Central memory CD8-positive, alpha-beta T cell (primary cell): ENCODE measurements at regions not wholly inside any gene's neighbourhood (a gene's known extent, or its start where the extent isn't known, plus 50 kb on each side); places are given as distances from the start of the nearest gene placed in this dataset.

ENCODE experiments used
- ATAC-seq: fragments of 150-1000 bp; cut with Tn5 transposase; replicated peaks from 2 replicates; pipeline ENCODE4 v1.10.0; 2022; ENCODE audit warnings: mild to moderate bottlenecking, moderate FRiP score, moderate number of reproducible peaks; ENCODE audit not compliant: poor library complexity, severe bottlenecking; ENCODE audit errors: extremely low read depth
- DNase-seq, 2 donors: peaks; one replicate each; pipeline ENCODE4 v3.0.0; 2021; ENCODE audit warnings: low spot score in 2 of 2
- H3K27ac Mint-ChIP-seq: one replicate; pipeline ENCODE4 v1.8.0; 2022; ENCODE audit warnings: low read depth, mild to moderate bottlenecking, moderate library complexity, mixed read lengths
- H3K27me3 Mint-ChIP-seq: one replicate; pipeline ENCODE4 v1.8.0; 2022; ENCODE audit warnings: mixed read lengths
- H3K36me3 Mint-ChIP-seq: one replicate; pipeline ENCODE4 v1.8.0; 2022; ENCODE audit warnings: mild to moderate bottlenecking, moderate library complexity, mixed read lengths; ENCODE audit not compliant: insufficient read depth
- H3K4me1 Mint-ChIP-seq: one replicate; pipeline ENCODE4 v1.8.0; 2022; ENCODE audit warnings: mixed read lengths
- H3K4me3 Mint-ChIP-seq: one replicate; pipeline ENCODE4 v1.8.0; 2022; ENCODE audit warnings: mild to moderate bottlenecking, moderate library complexity, mixed read lengths
- H3K9me3 Mint-ChIP-seq: one replicate; pipeline ENCODE4 v1.8.0; 2022; ENCODE audit warnings: mixed read lengths

- ATAC-seq: no peak
- Mint-ChIP-seq H3K36me3 (no peaks in the 10 kb centered on the region), H3K4me3 (no peak overlapping the region), H3K4me1 (no peaks in the 10 kb centered on the region), H3K27me3 (no peaks in the 10 kb centered on the region), H3K9me3 (no peaks in the 10 kb centered on the region), H3K27ac (no peak overlapping the region)
- no peak for DNase-seq
These were observed 68.3 kb upstream of the RND3 start for GRCh38 chr2:150555611-150556356.

GRCh38 chr2:150554046-150554445 is 66.6 kb upstream of the RND3 start:
- no peak overlapping the region for H3K4me3 Mint-ChIP-seq
- no peaks in the 10 kb centered on the region for H3K36me3 Mint-ChIP-seq
- H3K27ac Mint-ChIP-seq: no peak overlapping the region
- no peak for DNase-seq
- no peaks in the 10 kb centered on the region for H3K27me3 Mint-ChIP-seq
- no peaks in the 10 kb centered on the region for H3K4me1 Mint-ChIP-seq
- H3K9me3 Mint-ChIP-seq: no peaks in the 10 kb centered on the region
- no peak for ATAC-seq

GRCh38 chr2:150552041-150552820 is 64.8 kb upstream of the RND3 start:
- Mint-ChIP-seq H3K9me3 (no peaks in the 10 kb centered on the region), H3K27ac (no peak overlapping the region), H3K36me3 (no peaks in the 10 kb centered on the region), H3K27me3 (no peaks in the 10 kb centered on the region), H3K4me3 (no peak overlapping the region), H3K4me1 (no peaks in the 10 kb centered on the region)
- no peak for ATAC-seq
- DNase-seq: no peak

- H3K4me3 Mint-ChIP-seq: no peak overlapping the region
- H3K9me3 Mint-ChIP-seq: no peaks in the 10 kb centered on the region
- DNase-seq: no peak
- ATAC-seq: no peak
- no peaks in the 10 kb centered on the region for H3K4me1 Mint-ChIP-seq
- no peaks in the 10 kb centered on the region for H3K36me3 Mint-ChIP-seq
- no peak overlapping the region for H3K27ac Mint-ChIP-seq
- H3K27me3 Mint-ChIP-seq: no peaks in the 10 kb centered on the region
These were observed 61.9 kb upstream of the RND3 start for GRCh38 chr2:150549381-150549780.

GRCh38 chr2:150548527-150548926 is 61.1 kb upstream of the RND3 start:
- Mint-ChIP-seq H3K9me3 (no peaks in the 10 kb centered on the region), H3K27me3 (no peaks in the 10 kb centered on the region), H3K4me1 (no peaks in the 10 kb centered on the region), H3K27ac (no peak overlapping the region), H3K36me3 (no peaks in the 10 kb centered on the region), H3K4me3 (no peak overlapping the region)
- no peak for ATAC-seq
- no peak for DNase-seq

- peaks cover 5% of the 10 kb centered on the region for H3K9me3 Mint-ChIP-seq
These were observed 58.4 kb upstream of the RND3 start for GRCh38 chr2:150545916-150546315.

GRCh38 chr2:150544731-150545130 is 57.3 kb upstream of the RND3 start:
- H3K9me3 Mint-ChIP-seq: peaks cover 7% of the 10 kb centered on the region
- H3K36me3 Mint-ChIP-seq: no peaks in the 10 kb centered on the region
- no peak overlapping the region for H3K4me3 Mint-ChIP-seq
- no peaks in the 10 kb centered on the region for H3K27me3 Mint-ChIP-seq
- DNase-seq: no peak
- ATAC-seq: no peak
- no peak overlapping the region for H3K27ac Mint-ChIP-seq
- no peaks in the 10 kb centered on the region for H3K4me1 Mint-ChIP-seq

More at GRCh38 chr2:150545916-150546315, 58.4 kb upstream of the RND3 start:
- Mint-ChIP-seq H3K4me3 (no peak overlapping the region), H3K36me3 (no peaks in the 10 kb centered on the region), H3K27ac (no peak overlapping the region), H3K4me1 (no peaks in the 10 kb centered on the region), H3K27me3 (no peaks in the 10 kb centered on the region)
- DNase-seq (no peak), ATAC-seq (no peak)

GRCh38 chr2:150542692-150543091 is 55.2 kb upstream of the RND3 start:
- ATAC-seq (no peak), DNase-seq (no peak)
- no peaks in the 10 kb centered on the region for H3K27me3 Mint-ChIP-seq
- H3K9me3 Mint-ChIP-seq: peaks cover 7% of the 10 kb centered on the region
- no peak overlapping the region for H3K4me3 Mint-ChIP-seq
- H3K36me3 Mint-ChIP-seq: no peaks in the 10 kb centered on the region
- H3K27ac Mint-ChIP-seq: no peak overlapping the region
- no peaks in the 10 kb centered on the region for H3K4me1 Mint-ChIP-seq

GRCh38 chr2:150542172-150542571 is 54.7 kb upstream of the RND3 start:
- no peaks in the 10 kb centered on the region for H3K27me3 Mint-ChIP-seq
- H3K27ac Mint-ChIP-seq: no peak overlapping the region
- DNase-seq (no peak), ATAC-seq (no peak)
- H3K4me1 Mint-ChIP-seq: no peaks in the 10 kb centered on the region
- no peaks in the 10 kb centered on the region for H3K36me3 Mint-ChIP-seq
- H3K9me3 Mint-ChIP-seq: peaks cover 7% of the 10 kb centered on the region
- H3K4me3 Mint-ChIP-seq: no peak overlapping the region

GRCh38 chr2:150538651-150539201 is 51.3 kb upstream of the RND3 start:
- Mint-ChIP-seq H3K27me3 (no peaks in the 10 kb centered on the region), H3K4me3 (no peak overlapping the region), H3K9me3 (peaks cover 7% of the 10 kb centered on the region), H3K27ac (no peak overlapping the region), H3K4me1 (no peaks in the 10 kb centered on the region), H3K36me3 (no peaks in the 10 kb centered on the region)
- ATAC-seq (no peak), DNase-seq (no peak)
